IPS-NIHi11 (cell line): ENCODE measurements at regions not wholly inside any gene's neighbourhood (a gene's known extent, or its start where the extent isn't known, plus 50 kb on each side); places are given as distances from the start of the nearest gene placed in this dataset.
"Not testable (repeated sequence)": the region's sequence is repeated elsewhere in the genome, so short reads cannot be mapped to it uniquely, and the experiment has no call there.

ENCODE experiments used
- DNase-seq: peaks from one replicate; pipeline ENCODE4 v3.0.0; 2012; ENCODE audit warnings: mixed read lengths, low spot score

DNA sequence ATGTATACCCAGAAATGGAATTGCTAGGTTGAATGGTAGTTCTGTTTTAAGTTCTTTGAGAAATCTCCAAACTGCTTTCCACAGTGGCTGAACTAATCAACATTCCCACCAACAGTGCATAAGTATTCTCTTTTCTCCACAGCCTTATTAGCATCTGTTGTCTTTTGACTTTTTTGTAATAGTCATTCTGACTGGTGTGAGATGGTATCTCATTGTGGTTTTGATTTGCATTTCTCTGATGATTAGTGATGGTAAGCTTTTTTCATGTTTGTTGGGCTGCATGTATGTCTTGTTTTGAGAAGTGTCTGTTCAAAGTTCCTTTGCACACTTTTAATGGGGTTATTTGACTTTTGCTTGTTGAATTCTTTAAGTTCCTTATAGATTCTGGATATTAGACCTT lies 52.4 kb upstream of the EHHADH start:
- not testable (repeated sequence) for DNase-seq

DNA sequence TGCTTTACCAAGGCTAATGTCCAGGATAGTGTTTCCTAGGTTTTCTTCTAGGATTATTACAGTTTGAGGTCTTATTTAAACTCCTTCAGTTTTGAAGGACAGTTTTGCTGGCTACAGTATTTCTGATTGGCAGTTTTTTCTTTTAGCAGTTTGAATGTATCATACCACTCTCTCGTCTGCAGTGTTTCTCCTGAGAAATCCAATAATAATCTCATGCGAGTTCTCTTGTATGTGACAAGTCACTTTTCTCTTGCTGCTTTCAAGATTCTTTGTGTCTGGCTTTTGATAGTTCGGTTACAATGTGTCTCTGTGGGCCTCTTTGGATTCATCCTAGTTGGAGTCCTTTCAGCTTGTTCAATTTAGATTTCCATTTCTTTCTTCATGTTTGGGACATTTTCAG lies 53.0 kb upstream of the EHHADH start:
- no peak for DNase-seq

DNA sequence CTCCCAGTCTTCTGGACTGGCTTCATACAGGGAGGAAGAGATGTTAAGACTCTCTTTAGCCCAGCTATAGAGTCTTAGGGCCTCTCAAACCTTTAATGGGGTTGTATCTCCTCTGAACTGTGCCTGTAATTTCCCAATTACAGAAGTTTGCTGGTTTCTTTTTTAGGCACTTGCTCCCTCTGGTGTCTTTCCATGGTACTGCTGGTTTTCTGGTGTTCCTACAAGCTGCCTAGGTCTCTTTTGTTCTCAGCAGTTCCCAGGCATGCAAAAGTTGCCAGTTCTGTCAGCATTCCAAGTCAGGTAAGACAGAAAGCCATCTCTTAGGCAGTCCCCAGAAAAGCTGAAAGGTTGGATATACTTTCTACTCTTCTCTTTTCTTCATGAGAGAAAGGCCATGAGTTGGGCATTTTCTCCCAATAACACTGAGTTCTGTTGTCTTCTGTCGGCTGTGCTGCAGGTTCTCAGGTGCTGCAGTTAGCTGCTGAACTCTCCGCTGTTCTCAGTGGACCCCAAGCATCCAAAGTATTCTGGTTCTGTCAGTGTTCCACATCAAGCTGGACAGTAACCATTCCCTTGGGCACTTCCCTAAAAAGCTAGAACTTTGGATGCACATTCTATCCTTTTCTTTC lies 54.4 kb upstream of the EHHADH start:
- DNase-seq: peak; percentile 86

DNA sequence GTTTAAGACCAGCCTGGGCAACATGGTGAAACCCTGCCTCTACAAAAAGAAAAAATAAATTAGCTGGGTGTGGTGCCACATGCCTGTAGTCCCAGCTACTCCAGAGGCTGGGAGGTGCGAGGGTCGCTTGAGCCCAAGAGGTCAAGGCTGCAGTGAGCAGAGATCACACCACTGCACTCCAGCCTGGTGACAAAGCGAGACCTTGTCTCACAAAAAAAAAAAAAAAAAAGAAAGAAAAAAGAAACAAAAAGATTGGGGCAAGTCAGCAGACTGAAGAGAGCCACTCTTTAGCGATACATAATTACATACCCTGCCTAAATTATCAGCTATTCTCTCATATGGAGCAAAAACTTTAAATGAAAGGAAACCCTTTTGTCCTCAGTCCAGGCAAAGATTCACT lies 53.6 kb upstream of the MAP3K13 start:
- DNase-seq: no peak

DNA sequence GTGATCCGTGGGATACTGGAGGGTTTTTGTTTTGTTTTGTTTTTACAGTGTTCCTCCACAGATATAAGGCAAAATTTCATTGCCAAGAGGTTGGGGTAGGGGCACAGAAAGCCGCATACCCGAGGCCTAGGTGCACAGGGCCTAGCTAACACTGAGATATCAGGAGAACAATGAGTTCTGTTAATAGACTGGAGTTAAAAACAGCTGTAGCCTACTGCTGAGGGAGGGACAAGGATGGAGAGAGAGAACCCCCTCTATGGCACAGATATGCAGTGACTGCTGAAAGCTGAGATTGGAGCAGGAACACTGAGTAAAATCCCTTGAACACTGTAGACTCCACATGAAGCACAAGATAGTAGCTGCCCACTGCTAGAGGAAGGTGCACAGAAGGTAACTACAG lies 53.1 kb upstream of the MAP3K13 start:
- DNase-seq: no peak

DNA sequence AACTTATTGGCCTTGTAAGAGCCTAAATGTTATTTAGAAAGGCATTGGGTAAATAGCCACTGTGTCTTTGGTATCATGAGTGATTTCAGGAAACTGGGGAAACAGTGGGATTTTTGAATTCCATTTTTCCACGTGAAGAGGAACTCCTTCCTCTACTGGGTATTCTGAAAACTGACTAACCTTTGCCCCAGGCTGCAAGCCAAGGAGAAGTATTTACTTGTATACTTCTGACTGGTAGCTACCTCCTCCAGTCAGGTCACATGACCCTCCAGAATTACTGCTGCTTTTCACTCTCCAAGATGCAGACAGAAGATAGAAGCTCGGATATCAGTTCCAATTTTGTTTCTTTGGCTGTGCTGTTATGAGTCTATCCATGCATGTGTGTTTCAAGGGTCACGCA lies 50.9 kb upstream of the MAP3K13 start:
- DNase-seq: no peak
